Glomerular endothelial cell (primary cell): ENCODE measurements at regions not wholly inside any gene's neighbourhood (a gene's known extent, or its start where the extent isn't known, plus 50 kb on each side); places are given as distances from the start of the nearest gene placed in this dataset.
"Not testable (repeated sequence)": the region's sequence is repeated elsewhere in the genome, so short reads cannot be mapped to it uniquely, and the experiment has no call there.

ENCODE experiments used
- DNase-seq: peaks from one replicate; pipeline ENCODE4 v3.0.0-alpha.2; 2011; ENCODE audit warnings: low read depth, low spot score; ENCODE audit errors: extremely low read depth

- no peak for DNase-seq
Observed at GRCh38 chr19:28319227-28319626, 893.7 kb downstream of the UQCRFS1 start.

- DNase-seq, result no peak
Observed at GRCh38 chr19:28318469-28319179, 894.3 kb downstream of the UQCRFS1 start.

- DNase-seq, result no peak
Observed at GRCh38 chr19:28316464-28316863, 896.5 kb downstream of the UQCRFS1 start.

GRCh38 chr19:28314756-28315155, 898.2 kb downstream of the UQCRFS1 start:
- no peak for DNase-seq

GRCh38 chr19:28314287-28314686, 898.7 kb downstream of the UQCRFS1 start:
- no peak for DNase-seq

GRCh38 chr19:28313633-28314032, 899.3 kb downstream of the UQCRFS1 start:
- DNase-seq, result peak; percentile 54

- no peak for DNase-seq
Observed at GRCh38 chr19:28312269-28312668, 900.7 kb downstream of the UQCRFS1 start.

GRCh38 chr19:28310829-28311228, 902.1 kb downstream of the UQCRFS1 start:
- not testable (repeated sequence) for DNase-seq

GRCh38 chr19:28309070-28309469, 903.9 kb downstream of the UQCRFS1 start:
- DNase-seq, result no peak

GRCh38 chr19:28307963-28308362, 905.0 kb downstream of the UQCRFS1 start:
- DNase-seq, result no peak

GRCh38 chr19:28307487-28307886, 905.5 kb downstream of the UQCRFS1 start:
- DNase-seq, result no peak

GRCh38 chr19:28305513-28305912, 907.4 kb downstream of the UQCRFS1 start:
- no peak for DNase-seq

- no peak for DNase-seq
Observed at GRCh38 chr19:28303502-28303901, 909.4 kb downstream of the UQCRFS1 start.

GRCh38 chr19:28301961-28302360, 911.0 kb downstream of the UQCRFS1 start:
- DNase-seq, result no peak

GRCh38 chr19:28301463-28301862, 911.5 kb downstream of the UQCRFS1 start:
- DNase-seq, result no peak

- DNase-seq, result no peak
Observed at GRCh38 chr19:28299649-28300048, 913.3 kb downstream of the UQCRFS1 start.

GRCh38 chr19:28297586-28298157, 915.3 kb downstream of the UQCRFS1 start:
- DNase-seq, result no peak

- DNase-seq, result no peak
Observed at GRCh38 chr19:28297036-28297435, 915.9 kb downstream of the UQCRFS1 start.

- no peak for DNase-seq
Observed at GRCh38 chr19:28296506-28296905, 916.4 kb downstream of the UQCRFS1 start.

- DNase-seq, result not testable (repeated sequence)
Observed at GRCh38 chr19:28294975-28295374, 918.0 kb downstream of the UQCRFS1 start.

- no peak for DNase-seq
Observed at GRCh38 chr19:28294395-28294794, 918.6 kb downstream of the UQCRFS1 start.

- no peak for DNase-seq
Observed at GRCh38 chr19:28293685-28294084, 919.3 kb downstream of the UQCRFS1 start.
